ENCODE measurements at regions not wholly inside any gene's neighbourhood (a gene's known extent, or its start where the extent isn't known, plus 50 kb on each side); places are given as distances from the start of the nearest gene placed in this dataset.

DNA sequence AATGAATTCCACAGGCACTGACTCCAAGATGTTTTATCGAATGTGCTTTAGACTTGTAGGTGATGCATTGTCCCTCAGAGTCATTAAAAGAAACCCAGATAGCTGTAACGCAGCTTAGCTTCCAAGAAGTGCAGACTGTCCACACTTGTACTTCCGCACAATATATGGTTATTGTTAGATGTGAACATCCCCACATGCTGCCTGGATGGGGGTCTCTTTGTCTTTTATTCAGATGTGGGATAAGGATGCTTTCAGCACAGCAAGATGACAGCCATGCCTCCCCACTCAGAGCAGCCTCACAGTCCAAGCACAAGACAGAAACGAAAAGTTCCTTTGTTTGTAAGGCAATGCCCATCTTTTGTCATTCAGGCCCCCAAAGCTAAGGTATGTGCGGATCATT lies 416.6 kb downstream of the HRH4 start (continued):
- TF ChIP-seq CHD7 (IDR thresholded peaks at IDR 0.05; ENCODE audit: insufficient replicate concordance, low read length) = no peak
- TF ChIP-seq NRF1 (IDR thresholded peaks at IDR 0.05; ENCODE audit: low read depth, low read length) = no peak
- TF ChIP-seq SIN3A (conservative IDR thresholded peaks at IDR 0.05 in 1 of 2, IDR thresholded peaks at IDR 0.05 in 1 of 2; ENCODE audit: low read depth in 1 of 2, low read length in 2 of 2) = no peak
- no peak for TF ChIP-seq SIRT6 (IDR thresholded peaks at IDR 0.05; ENCODE audit: low read length)
- TF ChIP-seq TCF12 (IDR thresholded peaks at IDR 0.05; ENCODE audit: low read depth, low read length) = no peak
- no peak for TF ChIP-seq SP4 (IDR thresholded peaks at IDR 0.05; ENCODE audit: low read length)
- no peak for TF ChIP-seq POU5F1 (IDR thresholded peaks at IDR 0.05; ENCODE audit: low read depth, low read length)
